GM12872 (cell line): ENCODE measurements at regions not wholly inside any gene's neighbourhood (a gene's known extent, or its start where the extent isn't known, plus 50 kb on each side); places are given as distances from the start of the nearest gene placed in this dataset.

ENCODE experiments used
- TF ChIP-seq, protein P1 (sequence below): IDR thresholded peaks from 3 replicates; pipeline ENCODE4 v1.5.1; 2011; ENCODE audit warnings: low read depth, mild to moderate bottlenecking, low read length, moderate library complexity; ENCODE audit not compliant: insufficient read depth

DNA sequence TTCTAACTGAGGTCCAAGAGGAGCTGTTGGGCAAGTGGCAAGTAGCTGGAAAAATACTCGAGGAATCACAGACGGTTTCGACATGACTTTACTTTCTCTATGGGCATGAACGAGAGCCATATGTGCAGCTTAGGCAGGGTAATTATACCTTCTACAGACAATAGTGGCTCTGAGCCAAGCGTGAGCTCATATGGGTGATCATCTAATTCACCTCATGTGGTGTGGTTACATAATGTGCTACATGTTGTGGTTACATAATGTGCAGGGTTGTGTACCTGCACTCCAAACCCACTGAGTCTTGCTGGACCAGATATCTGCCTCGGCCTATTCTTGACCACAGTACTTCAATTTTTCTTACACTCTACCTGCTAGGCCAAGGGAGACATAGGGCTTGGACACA lies 771.7 kb upstream of the EYS start:
- TF ChIP-seq, protein P1, sequence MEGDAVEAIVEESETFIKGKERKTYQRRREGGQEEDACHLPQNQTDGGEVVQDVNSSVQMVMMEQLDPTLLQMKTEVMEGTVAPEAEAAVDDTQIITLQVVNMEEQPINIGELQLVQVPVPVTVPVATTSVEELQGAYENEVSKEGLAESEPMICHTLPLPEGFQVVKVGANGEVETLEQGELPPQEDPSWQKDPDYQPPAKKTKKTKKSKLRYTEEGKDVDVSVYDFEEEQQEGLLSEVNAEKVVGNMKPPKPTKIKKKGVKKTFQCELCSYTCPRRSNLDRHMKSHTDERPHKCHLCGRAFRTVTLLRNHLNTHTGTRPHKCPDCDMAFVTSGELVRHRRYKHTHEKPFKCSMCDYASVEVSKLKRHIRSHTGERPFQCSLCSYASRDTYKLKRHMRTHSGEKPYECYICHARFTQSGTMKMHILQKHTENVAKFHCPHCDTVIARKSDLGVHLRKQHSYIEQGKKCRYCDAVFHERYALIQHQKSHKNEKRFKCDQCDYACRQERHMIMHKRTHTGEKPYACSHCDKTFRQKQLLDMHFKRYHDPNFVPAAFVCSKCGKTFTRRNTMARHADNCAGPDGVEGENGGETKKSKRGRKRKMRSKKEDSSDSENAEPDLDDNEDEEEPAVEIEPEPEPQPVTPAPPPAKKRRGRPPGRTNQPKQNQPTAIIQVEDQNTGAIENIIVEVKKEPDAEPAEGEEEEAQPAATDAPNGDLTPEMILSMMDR = no peak

DNA sequence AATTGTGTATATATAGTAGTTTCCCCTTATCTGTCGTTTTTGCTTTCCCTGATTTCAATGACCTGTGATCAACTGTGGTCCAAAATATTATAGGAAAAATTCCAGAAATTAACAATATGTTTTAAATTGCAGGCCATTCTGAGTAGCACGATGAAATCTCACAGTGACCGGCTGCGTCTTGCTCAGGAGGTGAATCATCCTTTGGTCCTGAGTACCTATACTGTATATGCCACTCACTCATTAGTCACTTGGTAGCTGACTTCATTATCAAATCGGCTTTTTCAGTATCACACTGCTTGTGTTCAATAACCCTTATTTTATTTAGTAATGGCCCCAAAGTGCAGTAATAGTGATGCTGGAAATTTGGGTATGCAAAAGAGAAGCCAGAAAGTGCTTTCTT lies 728.3 kb upstream of the EYS start:
- TF ChIP-seq, protein P1 = no peak

DNA sequence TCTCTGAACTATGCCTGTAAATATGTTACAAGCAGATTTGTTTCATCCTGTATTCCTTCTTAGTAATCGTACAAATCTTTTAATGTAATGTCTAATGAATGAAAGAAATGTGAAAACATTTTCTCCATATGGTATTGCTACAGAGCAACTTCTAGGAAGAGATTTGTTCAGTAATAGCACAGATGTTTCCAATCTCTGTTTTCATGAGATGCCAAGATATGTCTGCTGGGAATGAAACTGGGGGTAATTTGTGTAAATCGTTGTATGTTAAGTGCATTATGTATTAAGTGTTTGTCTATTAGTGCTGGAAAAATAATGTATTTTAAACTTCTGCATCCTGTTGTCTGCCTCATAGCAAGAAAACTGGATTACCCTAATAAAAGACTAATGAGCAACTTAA lies 722.2 kb upstream of the EYS start:
- TF ChIP-seq, protein P1 = no peak

GRCh38 chr6:66423047-66423446 lies 716.0 kb upstream of the EYS start:
- TF ChIP-seq, protein P1 = no peak

GRCh38 chr6:66421570-66421969 lies 714.5 kb upstream of the EYS start:
- TF ChIP-seq, protein P1 = no peak

GRCh38 chr6:66418906-66419305 lies 711.9 kb upstream of the EYS start:
- TF ChIP-seq, protein P1 = no peak

GRCh38 chr6:66403966-66404365 lies 696.9 kb upstream of the EYS start:
- TF ChIP-seq, protein P1 = no peak

DNA sequence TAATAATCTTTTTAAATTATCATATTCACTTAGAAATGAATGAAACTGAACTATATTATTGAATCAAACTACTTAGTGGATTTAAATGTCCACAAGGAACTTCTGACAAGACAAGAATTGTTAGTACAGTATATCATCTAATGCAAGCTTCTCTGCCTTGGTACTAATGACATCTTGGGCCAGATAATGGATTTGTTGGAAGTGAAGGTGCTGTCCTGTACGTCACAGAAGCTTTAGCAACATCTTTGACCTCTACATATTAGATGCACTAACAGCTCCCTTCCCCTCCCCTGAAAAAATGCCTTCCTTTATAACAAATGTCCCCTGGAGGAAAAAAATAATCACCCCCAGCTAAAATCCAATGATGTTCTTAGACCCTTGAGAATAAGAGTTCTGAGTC lies 695.8 kb upstream of the EYS start:
- TF ChIP-seq, protein P1 = no peak
